ENCODE measurements at regions not wholly inside any gene's neighbourhood (a gene's known extent, or its start where the extent isn't known, plus 50 kb on each side); places are given as distances from the start of the nearest gene placed in this dataset.

DNA sequence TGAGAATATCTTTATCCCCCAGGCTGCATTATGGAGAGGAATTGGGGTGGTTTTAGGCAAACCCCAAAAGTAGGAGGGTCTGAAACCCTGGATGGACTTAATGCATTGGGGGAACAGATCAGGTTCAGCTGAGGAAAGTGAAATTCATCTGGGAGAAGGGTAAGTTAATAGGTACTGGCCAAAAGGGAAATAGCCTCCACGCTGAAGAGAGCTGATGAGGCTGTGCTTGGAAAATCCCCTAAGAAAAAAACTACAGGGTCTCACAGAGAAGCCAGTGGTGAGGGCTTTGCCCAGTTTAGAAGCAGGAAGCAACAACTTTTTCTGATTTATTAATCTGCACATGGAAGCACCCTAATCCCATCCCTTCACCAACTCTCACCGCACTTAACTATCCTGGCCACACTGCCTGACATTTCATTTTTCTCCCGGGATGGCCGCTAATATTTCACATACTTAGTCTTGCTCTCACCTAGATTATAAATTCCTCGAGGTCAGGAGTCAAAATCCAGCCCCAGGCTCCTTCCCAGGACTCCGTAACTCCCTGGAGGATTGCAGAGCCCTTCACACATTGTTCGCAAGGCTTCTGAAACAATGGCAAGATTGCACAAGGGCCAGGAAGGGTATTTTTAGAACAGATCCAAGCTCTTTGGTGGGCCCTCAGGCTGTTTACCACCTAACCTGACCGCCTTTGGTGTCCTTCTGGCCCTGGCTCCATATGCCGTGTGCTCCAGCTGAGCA is 60.9 kb upstream of the TARBP1 start:
- Histone ChIP-seq H3K4me1 (ENCODE audit: control insufficient read depth in 1 of 2, insufficient read depth in 2 of 2, low read length in 2 of 2) (peaks cover 10 to 12% of the 10 kb centered on the region in 2 experiments; a peak in 3 of 4 replicates), H3K9ac (ENCODE audit: low read length) (no peak overlapping the region)
- POLR2A ChIA-PET = no interaction called here

More for the DNA sequence above, 60.9 kb upstream of the TARBP1 start:
- Histone ChIP-seq H2AFZ (ENCODE audit: low read depth, low read length, poor library complexity, severe bottlenecking) (no peak overlapping the region), H3K79me2 (ENCODE audit: insufficient read depth, low read length) (no peaks in the 10 kb centered on the region), H3K27ac (ENCODE audit: low read depth, low read length) (no peak overlapping the region), H3K27me3 (ENCODE audit: insufficient read depth, low read length) (no peaks in the 10 kb centered on the region), H3K4me2 (ENCODE audit: low read length) (no peak overlapping the region), H3K9me3 (ENCODE audit: control insufficient read depth in 1 of 2, insufficient read depth in 1 of 2, low read depth in 1 of 2, low read length in 2 of 2) (no peaks in the 10 kb centered on the region), H3K4me3 (replicated peaks in 1 of 2; ENCODE audit: low read depth in 1 of 2, low read length in 2 of 2) (no peak overlapping the region), H3K9me2 (ENCODE audit: insufficient read depth) (no peaks in the 10 kb centered on the region), H4K20me1 (ENCODE audit: insufficient read depth) (no peaks in the 10 kb centered on the region), H3K36me3 (ENCODE audit: control insufficient read depth in 1 of 2, insufficient read depth in 2 of 2, low read length in 2 of 2) (no peaks in the 10 kb centered on the region)
- TF ChIP-seq POLR2AphosphoS5 (IDR thresholded peaks at IDR 0.05; ENCODE audit: low read depth, low read length) (no peak), YY1 (IDR thresholded peaks at IDR 0.05; ENCODE audit: extremely low read depth, insufficient replicate concordance, low read depth, low read length) (no peak), FOSL1 (IDR thresholded peaks at IDR 0.05; ENCODE audit: low read depth) (no peak), POLR2A (IDR thresholded peaks at IDR 0.05; ENCODE audit: borderline replicate concordance, extremely low read depth, insufficient read depth, insufficient read length) (no peak), ZFX (IDR thresholded peaks at IDR 0.05) (no peak), JUND (IDR thresholded peaks at IDR 0.05) (no peak), SP1 (IDR thresholded peaks at IDR 0.05; ENCODE audit: low read depth) (no peak), EZH2phosphoT487 (IDR thresholded peaks at IDR 0.05; ENCODE audit: borderline replicate concordance) (no peak), EGR1 (IDR thresholded peaks at IDR 0.05; ENCODE audit: low read depth) (no peak), CBX3 (IDR thresholded peaks at IDR 0.05; ENCODE audit: low read depth) (no peak), TCF7L2 (IDR thresholded peaks at IDR 0.05; ENCODE audit: borderline replicate concordance, extremely low read depth, insufficient read depth, insufficient read length) (no peak)
- TF ChIP-seq, protein P1, sequence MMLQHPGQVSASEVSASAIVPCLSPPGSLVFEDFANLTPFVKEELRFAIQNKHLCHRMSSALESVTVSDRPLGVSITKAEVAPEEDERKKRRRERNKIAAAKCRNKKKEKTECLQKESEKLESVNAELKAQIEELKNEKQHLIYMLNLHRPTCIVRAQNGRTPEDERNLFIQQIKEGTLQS (IDR thresholded peaks at IDR 0.05) = no peak
- TF ChIP-seq, protein P2, sequence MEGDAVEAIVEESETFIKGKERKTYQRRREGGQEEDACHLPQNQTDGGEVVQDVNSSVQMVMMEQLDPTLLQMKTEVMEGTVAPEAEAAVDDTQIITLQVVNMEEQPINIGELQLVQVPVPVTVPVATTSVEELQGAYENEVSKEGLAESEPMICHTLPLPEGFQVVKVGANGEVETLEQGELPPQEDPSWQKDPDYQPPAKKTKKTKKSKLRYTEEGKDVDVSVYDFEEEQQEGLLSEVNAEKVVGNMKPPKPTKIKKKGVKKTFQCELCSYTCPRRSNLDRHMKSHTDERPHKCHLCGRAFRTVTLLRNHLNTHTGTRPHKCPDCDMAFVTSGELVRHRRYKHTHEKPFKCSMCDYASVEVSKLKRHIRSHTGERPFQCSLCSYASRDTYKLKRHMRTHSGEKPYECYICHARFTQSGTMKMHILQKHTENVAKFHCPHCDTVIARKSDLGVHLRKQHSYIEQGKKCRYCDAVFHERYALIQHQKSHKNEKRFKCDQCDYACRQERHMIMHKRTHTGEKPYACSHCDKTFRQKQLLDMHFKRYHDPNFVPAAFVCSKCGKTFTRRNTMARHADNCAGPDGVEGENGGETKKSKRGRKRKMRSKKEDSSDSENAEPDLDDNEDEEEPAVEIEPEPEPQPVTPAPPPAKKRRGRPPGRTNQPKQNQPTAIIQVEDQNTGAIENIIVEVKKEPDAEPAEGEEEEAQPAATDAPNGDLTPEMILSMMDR (IDR thresholded peaks at IDR 0.05 in 2 of 3, conservative IDR thresholded peaks at IDR 0.05 in 1 of 3; ENCODE audit: borderline replicate concordance in 1 of 3, insufficient read depth in 1 of 3, low read depth in 2 of 3, low read length in 2 of 3) = no peak
- TF ChIP-seq, protein P3, sequence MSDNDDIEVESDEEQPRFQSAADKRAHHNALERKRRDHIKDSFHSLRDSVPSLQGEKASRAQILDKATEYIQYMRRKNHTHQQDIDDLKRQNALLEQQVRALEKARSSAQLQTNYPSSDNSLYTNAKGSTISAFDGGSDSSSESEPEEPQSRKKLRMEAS (IDR thresholded peaks at IDR 0.05) = no peak
- no TSS peak for BruUV-seq (replicated peaks)
- RAD21 ChIA-PET (ENCODE audit: low non-redundant PET in 1 of 2, low total read pairs in 2 of 2, uncharacterized antibody in 2 of 2, unreplicated experiment in 2 of 2) = no interaction called here
- intact Hi-C loops (cut with micrococcal nuclease) = no loop called here
- ATAC-seq (no peak), DNase-seq (ENCODE audit: low read depth, low spot score) (no peak)
- CTCF ChIA-PET = no interaction called here
